ENCODE measurements at regions not wholly inside any gene's neighbourhood (a gene's known extent, or its start where the extent isn't known, plus 50 kb on each side); places are given as distances from the start of the nearest gene placed in this dataset.

DNA sequence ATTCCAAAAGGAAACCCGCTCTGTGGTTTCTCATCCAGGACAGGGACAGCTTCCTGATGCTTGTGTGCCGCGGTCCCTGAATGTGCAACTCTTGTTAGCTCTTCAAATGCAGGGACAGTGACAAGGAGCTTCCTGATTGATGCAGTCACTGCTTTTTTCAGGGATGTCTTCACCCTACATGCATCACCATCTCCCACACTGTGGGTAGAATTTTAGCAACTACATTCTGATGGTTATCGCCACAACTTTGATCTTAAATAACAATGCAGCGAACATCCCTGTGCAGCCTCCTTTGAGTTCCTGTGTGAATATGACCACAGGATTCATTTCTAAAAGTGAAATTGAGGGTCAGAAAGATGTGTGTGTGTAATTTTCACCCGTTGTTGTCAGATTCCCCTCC is 115.0 kb downstream of the GGTLC2 start:
- DNase-seq = peak; percentile 12

DNA sequence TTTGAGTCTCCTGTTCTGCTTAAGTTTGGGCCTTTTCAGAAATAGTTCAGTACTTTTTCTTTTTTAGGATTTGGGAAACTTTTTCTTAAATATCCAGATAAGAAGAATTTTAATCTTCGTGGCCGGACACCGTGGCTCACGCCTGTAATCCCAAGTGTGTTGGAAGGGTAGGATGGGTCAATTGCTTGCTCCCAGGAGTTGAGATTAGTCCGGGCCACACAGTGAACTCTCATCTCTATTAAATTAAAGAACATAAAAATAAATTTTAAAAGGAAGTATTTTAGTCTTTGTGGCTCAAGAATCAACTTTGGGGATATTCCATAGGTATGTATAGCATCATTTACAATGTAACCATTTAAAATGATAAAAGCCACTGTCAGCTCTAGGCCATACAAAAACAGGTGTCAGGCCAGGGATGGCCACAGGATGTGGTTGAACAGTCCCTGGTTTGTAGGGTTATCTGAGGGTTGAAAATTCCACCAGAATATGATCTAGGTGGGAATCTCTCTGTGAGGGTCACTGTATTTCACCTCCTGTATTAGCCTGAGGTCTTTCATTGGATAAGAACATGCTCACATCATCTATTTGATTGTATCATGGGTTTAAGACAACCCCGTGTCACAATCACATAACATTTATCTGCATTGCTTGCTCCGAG is 115.6 kb downstream of the GGTLC2 start:
- DNase-seq = peak; percentile 2

DNA sequence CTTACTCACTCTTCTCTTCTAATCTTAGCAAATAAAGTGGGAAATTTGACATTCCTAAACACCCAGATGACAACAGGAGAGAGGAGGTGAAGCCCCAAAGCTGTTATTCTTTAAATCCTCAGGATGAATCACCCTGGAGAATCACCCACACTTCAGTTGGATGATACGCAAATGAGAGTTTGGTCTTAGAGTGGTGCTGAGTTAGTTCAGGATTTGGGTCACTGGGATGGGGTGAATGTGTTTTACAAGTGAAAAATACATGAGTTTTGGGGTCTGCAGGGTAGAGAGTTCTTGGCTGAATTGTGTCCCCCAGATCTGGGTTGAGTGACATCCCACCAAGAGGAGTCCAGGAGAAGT is 117.2 kb downstream of the GGTLC2 start:
- DNase-seq = peak; percentile 5

DNA sequence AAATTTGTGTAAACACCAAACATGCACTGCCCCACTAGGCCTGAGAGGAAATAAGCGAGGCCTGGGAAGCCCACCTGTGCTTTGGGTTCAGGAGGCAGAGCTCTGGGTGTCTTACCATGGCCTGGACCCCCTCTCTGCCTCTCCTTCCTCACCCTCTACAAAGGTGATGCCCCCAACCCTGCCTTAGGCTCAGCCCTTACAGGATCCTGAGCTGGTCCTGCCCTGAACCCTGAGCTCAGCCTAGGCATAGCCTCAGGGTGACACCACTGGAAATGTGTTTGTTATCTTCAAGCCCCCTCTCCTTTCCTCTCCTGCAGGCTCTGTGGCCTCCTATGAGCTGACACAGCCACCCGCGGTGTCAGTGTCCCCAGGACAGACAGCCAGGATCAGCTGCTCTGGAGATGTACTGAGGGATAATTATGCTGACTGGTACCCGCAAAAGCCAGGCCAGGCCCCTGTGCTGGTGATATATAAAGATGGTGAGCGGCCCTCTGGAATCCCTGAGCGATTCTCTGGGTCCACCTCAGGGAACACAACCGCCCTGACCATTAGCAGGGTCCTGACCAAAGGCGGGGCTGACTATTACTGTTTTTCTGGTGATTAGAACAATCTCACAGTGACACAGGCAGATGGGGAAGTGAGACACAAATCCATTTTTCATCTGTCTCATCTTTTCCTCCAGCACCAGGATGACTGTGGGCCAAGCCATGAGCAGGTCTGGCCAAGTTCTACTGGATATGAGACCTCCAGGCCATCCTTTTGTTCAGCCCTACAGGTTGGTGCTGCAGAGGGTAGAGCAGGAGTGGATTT is 117.8 kb downstream of the GGTLC2 start:
- peak; percentile 44 for DNase-seq

DNA sequence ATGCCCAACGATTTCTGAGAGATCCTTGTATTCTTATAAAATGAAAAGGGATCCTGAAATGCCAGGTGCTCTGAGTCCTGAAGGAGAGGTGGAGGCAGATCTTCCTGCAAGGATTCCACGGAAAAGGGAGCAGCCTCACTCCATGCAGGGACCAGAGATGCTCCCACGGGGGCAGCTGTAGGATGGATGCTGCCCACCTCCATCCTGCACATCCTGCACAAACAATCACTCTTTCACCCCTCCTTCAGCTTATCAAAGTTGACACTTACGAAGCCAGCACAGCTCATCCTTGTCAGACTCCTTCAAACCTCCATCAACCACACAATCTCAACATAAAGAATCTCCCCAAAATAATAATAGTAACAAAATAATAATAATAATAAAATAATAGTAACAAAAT is 119.1 kb downstream of the GGTLC2 start:
- DNase-seq = peak; percentile 1

DNA sequence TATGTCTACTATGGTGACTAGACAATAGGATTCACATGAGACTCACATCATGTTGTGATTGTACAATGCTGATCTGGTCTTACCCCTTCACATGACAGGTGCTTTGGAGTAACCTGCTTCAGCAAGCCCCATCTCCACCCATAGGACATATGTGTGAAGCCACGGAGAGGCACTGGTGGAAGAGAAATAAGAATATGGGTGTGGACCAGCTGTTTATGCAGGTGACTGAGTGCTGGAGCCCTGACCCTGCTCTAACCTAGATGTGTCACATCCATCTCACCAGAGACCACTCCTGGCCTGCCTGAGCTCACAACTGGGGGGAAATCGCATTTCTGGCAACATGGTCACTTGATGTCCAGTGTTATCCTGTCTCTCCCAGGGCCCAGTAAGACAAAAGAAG is 119.7 kb downstream of the GGTLC2 start:
- DNase-seq = peak; percentile 12

DNA sequence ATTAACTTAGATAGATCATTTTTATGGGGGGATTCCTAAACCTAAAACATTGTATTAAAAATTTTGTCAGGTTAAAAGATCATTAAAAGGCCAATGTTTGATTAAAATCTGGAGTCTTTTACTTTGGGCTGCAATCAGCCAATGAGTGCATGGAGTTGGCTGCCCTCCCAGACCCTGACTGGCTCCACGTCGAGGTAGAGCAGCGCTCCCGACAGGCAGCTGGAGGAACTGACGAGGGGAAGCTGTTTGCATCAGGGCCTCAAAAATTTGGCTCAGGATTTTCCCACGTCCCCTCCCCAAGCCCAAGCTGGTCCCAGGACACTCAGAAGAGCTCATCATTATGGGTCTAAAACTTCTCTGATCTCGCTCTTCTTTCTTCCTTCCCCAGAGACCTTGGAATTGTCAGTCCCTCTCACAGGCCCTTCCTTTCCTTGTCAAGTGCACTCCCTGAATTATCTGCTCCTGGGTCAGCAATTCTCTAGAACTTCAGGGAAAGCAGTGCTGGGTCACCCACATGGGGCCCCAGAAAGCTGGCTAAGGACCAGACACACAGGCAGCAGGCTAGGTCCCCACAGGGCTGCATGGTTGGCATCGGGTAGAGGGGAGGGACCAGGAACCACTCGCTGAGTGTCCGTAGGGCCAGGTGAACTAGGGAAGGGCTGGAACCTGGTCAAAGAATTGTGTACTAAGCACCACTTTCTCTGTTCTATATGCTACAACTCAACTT is 119.6 kb upstream of the IGLL5 start:
- peak; percentile 49 for DNase-seq

DNA sequence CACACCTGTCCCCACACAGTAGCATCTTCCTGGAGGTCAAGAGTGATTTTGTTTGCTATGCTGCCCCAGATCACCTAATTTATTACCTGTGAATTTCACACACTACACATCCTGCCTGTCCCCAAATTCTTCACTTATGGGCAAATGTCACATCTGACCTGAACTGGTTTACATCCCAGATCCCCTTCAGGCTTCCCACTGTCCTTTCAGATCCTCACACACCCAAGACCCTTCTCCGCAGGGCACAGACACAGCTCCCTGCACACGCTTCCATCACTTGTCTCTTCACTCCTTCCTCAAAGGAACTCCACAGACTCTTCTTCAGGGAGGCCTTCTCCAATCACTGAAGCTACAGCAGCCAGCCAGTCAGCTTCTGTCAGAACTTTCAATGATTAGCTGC is 118.7 kb upstream of the IGLL5 start:
- peak; percentile 20 for DNase-seq

DNA sequence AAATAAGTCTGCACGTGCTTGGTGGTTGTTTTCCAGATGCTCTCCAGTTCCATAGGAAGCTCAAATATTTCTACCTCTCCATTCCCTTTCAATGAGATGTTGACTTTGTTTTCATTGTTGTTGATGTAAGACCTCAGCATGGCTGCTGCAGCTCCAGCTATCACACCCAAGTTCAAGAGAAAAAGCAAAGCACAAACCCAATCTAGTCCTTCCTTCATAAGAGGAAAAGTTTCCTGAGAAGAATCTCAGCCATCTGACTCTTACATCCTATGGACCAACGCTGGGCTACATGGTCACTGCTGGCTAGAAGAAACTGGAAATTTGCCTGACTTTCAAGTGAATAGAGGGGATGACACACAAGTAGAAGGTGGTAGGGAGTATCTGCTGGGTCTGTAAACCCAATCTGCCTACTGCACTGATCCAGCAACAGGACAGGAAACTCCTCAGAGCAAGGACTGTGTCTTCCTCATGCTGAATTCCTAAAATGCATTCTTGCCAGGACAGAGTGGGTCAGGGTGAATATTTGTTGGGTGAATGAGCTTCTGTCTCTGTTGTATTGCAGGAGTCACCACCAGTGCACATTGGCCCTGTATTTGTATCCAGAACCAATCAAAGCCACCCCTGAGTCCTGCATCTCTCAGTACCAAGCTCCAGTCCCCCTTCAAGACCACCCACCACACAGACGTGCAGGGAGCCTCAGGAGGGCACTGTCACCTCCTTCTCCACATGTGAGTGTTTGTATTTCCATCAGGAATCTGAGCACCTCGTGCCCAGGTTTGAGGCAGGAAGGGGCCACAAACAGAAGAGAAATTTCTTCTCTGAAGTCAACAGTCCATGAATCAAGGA is 118.0 kb upstream of the IGLL5 start:
- peak; percentile 14 for DNase-seq

DNA sequence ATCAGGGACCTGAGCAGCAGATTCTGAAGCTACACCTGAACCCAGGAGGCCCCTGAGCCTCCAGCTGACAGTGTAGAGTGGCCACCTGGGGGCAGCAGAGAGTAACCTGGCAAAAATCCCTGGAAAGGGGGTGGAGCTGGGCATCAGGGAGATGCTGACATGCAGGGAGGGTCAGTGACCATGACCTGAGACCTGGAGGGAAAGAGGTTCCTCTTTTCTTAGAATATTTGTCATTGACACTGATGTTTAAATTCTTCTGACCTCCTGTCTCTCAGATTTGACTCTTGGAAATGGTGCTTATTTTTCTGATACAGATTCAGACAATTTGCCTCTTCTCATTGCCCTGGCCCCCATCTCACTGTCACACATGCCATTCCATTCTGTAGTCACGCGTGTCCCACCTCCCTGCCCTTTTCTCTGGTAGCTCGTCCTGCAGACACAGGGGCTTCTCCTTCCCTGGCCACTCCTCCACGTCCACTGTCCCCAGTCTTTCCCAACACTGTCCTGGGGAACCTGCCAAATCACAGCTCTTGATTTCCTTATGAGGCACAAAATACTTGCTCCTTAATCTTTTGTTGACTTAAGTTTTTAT is 117.2 kb upstream of the IGLL5 start:
- peak; percentile 74 for DNase-seq

DNA sequence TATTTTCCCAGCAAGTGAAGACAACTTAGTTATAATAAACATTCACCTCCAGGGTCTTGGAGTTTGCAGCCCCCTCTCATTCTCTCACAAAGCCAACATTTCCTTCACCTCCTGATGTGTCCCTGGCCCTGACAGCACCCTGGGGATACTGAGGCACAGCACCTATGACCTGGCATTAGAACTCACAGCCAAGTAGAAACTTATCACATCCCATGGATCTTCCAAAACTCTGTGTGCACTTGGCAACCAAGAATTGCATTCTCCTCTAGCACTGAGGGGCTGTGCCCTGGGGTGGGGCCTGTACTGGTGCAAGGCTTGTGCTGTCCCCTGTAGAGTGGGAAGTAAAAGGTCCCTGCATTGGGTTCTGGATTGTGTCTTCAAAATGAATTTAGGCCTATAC is 116.7 kb upstream of the IGLL5 start:
- no peak for DNase-seq

DNA sequence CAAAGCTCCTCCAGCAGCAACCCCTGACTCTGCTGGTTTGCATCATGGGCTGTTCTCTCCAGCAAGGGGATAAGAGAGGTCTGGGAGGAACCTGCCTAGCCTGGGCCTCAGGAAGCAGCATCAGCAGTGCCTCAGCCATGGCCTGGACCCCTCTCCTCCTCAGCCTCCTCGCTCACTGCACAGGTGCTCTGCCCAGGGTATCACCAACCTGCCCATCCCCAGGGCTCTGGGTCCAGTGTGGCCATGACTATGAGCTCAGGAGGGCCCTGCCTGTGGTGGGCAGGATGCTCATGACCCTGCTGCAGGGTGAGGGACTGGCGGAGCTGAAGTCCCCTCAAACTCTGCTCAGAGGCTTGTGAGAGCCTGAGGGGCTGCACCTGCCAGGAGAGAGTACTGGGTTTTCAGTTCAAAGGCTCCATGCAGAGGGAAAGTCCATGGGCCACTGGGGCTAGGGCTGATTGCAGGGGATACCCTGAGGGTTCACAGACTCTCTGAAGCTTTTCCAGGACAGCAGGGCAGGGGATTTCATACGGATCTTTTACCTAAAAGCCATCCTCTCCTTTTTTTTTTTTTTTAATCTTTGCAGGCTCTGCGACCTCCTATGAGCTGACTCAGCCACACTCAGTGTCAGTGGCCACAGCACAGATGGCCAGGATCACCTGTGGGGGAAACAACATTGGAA is 115.8 kb upstream of the IGLL5 start:
- DNase-seq = peak; percentile 30

DNA sequence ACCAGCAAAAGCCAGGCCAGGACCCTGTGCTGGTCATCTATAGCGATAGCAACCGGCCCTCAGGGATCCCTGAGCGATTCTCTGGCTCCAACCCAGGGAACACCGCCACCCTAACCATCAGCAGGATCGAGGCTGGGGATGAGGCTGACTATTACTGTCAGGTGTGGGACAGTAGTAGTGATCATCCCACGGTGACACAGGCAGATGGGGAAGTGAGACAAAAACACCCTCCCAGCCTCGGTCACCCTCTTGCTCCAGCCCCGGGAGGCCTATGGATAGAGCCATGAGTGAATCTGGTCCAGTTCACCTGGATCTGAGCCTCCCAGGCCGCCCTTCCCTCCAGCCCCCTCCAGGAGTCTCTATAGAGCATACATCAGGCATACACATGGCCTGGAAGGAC is 115.2 kb upstream of the IGLL5 start:
- DNase-seq = peak; percentile 42

DNA sequence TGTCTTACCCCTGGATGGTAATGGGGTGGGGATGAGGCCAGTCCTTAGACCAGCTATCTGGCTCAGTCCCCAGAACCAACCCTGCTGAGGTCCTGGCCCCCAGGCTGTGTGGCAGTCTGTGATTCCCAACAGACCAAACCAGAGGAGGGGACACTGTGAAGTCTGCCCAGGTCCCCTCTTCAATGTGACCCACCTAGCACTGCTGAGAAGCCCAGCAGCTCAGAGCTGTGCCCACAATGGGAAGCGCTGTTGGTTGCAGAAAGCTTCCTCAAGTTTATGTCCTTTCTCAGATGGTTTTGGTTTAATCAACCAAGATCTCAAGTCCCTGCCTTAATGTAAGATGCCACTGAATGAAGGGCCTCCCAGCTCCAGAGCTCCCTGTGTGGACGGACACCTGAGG is 114.7 kb upstream of the IGLL5 start:
- DNase-seq = no peak

DNA sequence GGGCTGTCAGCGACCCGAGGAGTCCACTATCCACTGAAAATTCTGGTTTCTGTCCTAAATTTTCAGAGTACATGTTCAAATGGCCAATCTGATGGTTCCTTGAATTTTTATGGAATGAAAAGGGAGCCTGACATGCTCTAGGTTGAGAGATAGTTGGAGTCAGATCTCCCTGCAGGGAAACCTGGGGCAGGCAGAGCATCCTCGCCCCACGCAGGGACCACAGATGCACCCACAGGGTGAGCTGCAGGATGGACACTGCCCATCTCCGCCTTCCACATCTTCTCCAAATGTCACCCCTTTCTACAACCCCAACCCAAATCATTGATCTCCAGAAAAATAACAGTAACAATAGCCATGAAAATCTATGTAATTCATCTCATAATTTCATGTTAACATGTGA is 114.2 kb upstream of the IGLL5 start:
- DNase-seq = peak; percentile 7

DNA sequence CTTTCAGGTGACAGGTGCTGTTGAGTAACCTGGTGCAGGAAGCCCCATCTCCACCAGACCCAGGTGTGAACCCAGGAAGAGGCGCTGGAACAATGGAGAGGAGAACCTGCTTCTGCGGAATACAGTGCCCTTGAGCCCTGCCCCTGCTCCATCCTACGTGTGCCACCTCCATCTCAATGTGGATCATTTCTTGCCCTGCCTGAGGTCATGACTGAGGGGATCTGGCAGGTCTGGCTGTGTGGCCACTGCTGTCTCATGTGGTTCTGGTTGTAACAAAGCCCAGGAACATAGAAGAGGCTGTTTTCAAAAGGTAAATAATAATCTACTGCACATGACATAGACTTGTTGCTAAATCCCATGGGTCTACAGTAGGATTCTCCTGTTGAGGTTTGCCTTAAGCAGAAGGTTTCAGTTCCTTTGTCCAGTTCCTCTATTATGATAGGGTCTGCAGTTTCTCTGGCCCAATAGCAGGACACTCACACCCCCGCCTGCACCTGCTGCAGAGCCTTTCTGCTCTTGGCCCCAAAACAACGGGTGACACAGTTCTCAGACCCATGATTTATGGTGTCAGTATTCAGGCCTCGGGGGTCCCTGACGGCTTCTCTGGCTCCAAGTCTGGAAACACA is 113.5 kb upstream of the IGLL5 start:
- DNase-seq = peak; percentile 29

DNA sequence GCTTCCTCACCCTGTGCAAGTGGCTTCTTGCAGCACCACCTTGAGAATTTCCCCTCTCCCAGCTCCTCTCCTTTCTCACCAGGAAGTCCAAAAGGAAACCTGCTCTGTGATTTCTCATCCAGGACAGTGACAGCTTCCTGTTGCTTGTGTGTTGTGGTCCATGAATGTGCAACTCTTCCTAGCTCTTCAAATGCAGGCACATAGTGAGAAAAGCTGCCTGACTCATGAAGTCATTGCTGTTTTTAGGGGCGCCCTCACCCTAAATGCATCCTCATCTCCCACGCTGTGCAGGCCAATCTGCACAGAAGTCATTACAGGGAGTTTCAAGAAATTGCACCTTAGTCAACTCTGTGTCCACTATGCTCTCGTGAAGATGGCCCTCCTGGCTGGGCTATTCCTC is 112.9 kb upstream of the IGLL5 start:
- peak; percentile 14 for DNase-seq

DNA sequence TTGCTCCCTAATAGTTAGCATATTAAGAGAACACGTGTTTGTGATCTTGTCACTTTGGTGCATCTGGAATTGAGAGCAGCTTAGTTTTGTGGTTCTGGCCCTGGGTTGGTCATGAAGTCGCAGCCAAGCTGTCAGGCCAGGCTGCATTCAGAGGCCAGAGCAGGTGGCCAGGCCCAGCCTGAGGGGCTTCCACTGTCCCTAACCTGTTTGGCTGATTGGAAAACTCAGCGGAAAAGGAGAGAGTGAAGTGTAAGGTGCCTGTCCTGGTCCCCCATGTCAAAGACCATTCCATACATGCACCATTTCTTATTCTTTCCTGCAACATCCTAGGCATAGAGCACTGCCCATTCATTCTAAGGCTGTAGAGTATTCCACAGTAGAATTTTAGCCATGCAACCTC is 111.5 kb upstream of the IGLL5 start:
- DNase-seq = peak; percentile 7

DNA sequence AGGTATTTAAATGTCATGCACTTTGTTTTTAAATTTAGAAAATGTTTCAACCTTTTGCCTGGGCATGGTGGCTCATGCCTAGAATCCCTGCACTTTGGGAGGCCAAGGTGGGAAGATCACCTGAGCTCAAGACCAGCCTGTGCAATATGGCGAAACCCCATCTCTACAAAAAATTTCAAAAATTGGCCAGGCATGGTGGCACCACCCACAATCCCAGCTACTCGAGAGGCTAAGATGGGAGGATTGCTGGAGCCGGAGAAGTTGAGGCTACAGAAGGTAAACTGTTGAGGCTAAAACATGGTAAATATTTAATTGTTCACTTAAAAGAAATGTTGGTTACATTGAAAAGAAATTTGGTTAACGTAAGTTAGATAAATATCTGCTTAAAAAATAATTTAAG is 108.4 kb upstream of the IGLL5 start:
- peak; percentile 21 for DNase-seq

DNA sequence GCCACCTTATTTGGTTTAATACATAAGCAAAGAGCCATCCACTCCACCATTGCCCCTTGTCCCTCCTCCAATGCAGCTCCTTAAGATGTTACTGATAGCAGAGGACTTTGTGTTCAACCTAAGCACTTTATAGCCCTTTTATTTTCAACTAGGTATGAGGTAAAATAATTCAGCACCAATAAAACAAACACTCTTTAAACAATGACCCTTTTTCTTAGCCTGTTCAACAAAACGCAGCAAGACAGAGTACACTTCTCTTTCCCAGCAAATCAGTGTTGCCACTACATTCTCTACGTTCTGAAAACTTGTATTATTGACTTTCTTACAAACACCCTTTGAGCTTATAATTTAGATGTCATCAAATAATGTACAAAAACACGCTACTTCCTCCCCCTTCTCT is 104.0 kb upstream of the IGLL5 start:
- peak; percentile 2 for DNase-seq

DNA sequence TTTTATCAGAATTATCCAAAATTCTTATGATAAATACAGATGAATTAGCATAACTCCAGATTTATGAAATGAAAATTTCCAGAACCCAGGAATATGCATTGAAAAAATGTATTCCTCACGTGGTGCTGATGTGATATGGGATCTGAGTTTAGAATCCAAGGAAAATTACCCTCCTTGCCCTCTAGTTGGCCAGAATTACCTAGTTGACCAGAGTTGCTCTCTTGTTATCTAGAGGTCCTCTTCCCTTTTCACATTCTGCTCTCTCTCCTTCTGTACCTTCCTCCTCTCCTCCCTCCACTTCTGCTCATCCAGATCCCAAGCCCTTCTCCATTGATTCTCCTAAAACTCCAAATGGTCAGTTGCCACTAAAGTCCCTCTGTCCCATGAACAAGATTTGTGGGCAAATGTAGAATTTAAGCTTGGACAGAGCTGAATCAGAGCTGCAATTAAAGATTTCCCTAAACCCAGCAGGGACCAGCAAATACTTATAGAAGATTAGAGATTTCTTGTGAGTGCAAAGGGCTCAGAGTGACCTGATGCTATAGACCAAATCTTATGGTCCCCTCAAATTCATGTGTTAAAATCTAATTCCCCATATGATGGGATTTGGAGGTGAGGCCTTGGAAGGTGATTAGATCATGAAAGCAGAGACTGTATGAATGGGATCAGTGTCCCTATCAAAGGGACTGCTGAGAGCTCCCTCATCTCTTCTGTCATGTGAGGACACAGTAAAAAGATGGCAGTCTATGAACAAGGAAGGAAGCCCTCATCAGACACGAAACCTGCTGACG is 103.2 kb upstream of the IGLL5 start:
- DNase-seq = peak; percentile 7

All from islet precursor cell (in vitro differentiated cells).